Fibroblast of skin of abdomen (primary cell): ENCODE measurements at regions not wholly inside any gene's neighbourhood (a gene's known extent, or its start where the extent isn't known, plus 50 kb on each side); places are given as distances from the start of the nearest gene placed in this dataset.

Source experiments
- DNase-seq: peaks from one replicate; pipeline ENCODE4 v3.0.0-alpha.2; 2013

GRCh38 chr6:156110249-156110648 lies 654.6 kb upstream of the NOX3 start:
- DNase-seq: no peak

GRCh38 chr6:156109713-156110112 lies 654.1 kb upstream of the NOX3 start:
- peak; percentile 2 for DNase-seq

GRCh38 chr6:156107624-156108101 lies 652.0 kb upstream of the NOX3 start:
- DNase-seq: no peak

GRCh38 chr6:156102129-156102528 lies 646.5 kb upstream of the NOX3 start:
- DNase-seq: no peak

- no peak for DNase-seq
These were observed 643.2 kb upstream of the NOX3 start for GRCh38 chr6:156098839-156099238.

- no peak for DNase-seq
These were observed 631.8 kb upstream of the NOX3 start for GRCh38 chr6:156087487-156087886.

GRCh38 chr6:156082012-156082411 lies 626.4 kb upstream of the NOX3 start:
- DNase-seq: no peak

- DNase-seq: no peak
These were observed 624.7 kb upstream of the NOX3 start for GRCh38 chr6:156080371-156080770.

- no peak for DNase-seq
These were observed 613.2 kb upstream of the NOX3 start for GRCh38 chr6:156068881-156069280.

- no peak for DNase-seq
These were observed 610.2 kb upstream of the NOX3 start for GRCh38 chr6:156065849-156066248.

- DNase-seq: no peak
These were observed 606.5 kb upstream of the NOX3 start for GRCh38 chr6:156062091-156062563.

GRCh38 chr6:156061465-156061864 lies 605.8 kb upstream of the NOX3 start:
- DNase-seq: no peak

- DNase-seq: no peak
These were observed 604.4 kb upstream of the NOX3 start for GRCh38 chr6:156060013-156060412.

GRCh38 chr6:156058356-156058755 lies 602.7 kb upstream of the NOX3 start:
- no peak for DNase-seq

- DNase-seq: no peak
These were observed 602.2 kb upstream of the NOX3 start for GRCh38 chr6:156057869-156058268.

- no peak for DNase-seq
These were observed 600.4 kb upstream of the NOX3 start for GRCh38 chr6:156056085-156056484.

- DNase-seq: no peak
These were observed 598.0 kb upstream of the NOX3 start for GRCh38 chr6:156053626-156054025.

GRCh38 chr6:156046841-156047449 lies 591.3 kb upstream of the NOX3 start:
- no peak for DNase-seq

- DNase-seq: no peak
These were observed 590.6 kb upstream of the NOX3 start for GRCh38 chr6:156046268-156046665.

GRCh38 chr6:156045401-156046267 lies 590.0 kb upstream of the NOX3 start:
- no peak for DNase-seq

GRCh38 chr6:156033598-156033997 lies 578.0 kb upstream of the NOX3 start:
- DNase-seq: no peak

- no peak for DNase-seq
These were observed 575.9 kb upstream of the NOX3 start for GRCh38 chr6:156031516-156031915.

- DNase-seq: no peak
These were observed 574.4 kb upstream of the NOX3 start for GRCh38 chr6:156030053-156030452.
